Stimulated activated CD4-positive, alpha-beta T cell treated with anti-CD3 and anti-CD28 coated beads, Interleukin-4, amount 100 ng/mL, for 4 hours (primary cell): ENCODE measurements at regions not wholly inside any gene's neighbourhood (a gene's known extent, or its start where the extent isn't known, plus 50 kb on each side); places are given as distances from the start of the nearest gene placed in this dataset.
"Not testable (repeated sequence)": the region's sequence is repeated elsewhere in the genome, so short reads cannot be mapped to it uniquely, and the experiment has no call there.

Experiments
- DNase-seq, 2 experiments: peaks; one replicate each; pipeline ENCODE4 v3.0.0-alpha.2; 2020

DNA sequence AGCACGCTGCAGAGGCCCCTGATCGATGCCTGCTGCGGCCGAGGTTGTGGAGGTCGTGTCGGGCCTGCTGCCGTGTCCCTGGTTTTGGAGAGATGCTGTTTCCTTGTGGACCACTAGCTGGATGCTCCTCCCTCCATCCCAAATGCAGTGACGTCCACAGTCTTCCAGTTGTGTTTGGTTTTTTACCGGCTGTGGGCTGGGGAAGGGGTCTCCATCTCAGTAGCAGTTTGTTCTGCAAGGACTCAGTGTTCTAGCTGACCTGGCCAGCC is 143.0 kb upstream of the SHH start:
- DNase-seq, result no peak

DNA sequence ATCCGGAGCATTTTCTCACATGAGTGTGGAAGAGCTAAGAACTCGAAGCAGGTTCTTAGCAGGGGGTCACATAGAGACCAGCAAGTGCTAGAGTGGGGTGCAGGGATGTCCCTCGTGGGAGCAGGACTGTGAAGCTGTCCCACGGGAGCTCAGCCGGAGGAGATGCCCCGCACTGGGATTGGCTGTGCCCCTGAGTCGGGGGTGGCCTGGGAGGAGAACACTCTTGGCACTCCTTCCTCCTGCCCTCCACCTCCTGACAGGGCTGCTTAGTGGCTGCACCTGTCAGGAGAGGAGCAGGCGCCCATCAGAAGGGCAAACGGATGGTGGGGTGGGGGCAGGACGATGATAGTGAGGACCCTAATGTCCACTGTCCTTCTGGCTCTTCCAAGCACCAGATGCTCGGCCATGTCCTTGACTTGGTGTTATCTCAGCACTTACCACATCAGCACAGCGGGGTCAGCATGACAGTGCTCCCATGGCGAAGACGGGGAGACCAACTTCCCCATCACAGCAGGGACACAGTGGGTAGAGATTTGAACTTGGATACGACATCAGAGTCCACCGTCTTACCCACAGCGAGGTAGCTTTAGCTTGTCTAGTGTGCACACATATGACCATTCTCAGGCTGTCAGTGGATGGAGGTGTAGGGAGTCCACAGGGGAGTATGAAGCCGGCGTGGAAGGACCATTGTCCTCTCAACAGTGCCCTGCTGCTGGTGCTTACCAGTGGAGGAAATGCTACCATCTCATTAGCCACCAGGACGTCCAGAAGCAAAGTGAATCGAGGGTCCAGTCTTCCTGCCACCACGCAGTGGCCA is 142.5 kb upstream of the SHH start:
- no peak for DNase-seq

- DNase-seq, result no peak
Measured at GRCh38 chr7:155953781-155954549, 141.7 kb upstream of the SHH start.

DNA sequence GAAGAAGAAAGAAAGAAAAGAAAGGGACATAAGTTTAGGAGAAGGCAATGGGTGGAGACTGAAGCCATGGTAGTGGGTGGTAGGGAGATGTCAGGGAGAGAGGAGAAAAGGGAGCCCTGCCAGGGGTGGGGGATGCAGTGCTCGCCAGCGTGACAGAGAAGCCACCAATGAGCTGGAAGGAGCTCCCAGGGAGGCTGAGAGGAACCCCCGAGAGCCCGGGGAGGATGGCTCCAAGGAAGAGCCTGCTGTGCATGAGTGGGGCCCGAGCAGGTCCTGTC is 141.2 kb upstream of the SHH start:
- no peak for DNase-seq

- DNase-seq, result no peak
Measured at GRCh38 chr7:155951554-155952158, 139.4 kb upstream of the SHH start.

- no peak for DNase-seq
Measured at GRCh38 chr7:155950898-155951553, 138.8 kb upstream of the SHH start.

DNA sequence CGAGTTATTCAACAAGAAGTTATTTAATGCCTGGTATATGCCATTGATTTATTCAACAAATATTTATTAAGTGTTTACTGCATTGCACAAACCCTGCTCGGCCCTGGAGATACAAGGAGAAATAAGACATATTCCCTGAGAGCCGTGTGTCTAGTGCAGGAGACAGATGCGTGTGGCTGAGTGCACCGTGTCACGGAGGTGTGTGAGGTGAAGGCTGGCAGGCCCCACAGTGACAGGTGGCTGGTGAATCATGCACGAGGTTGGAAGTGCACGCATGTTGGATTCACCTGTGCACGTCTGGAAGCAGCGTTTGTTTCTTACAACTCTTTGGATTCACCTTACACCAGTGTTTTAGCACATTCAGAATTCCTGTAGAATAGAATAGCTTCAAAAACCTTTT is 136.6 kb upstream of the SHH start:
- no peak for DNase-seq

GRCh38 chr7:155948423-155948822 is 136.2 kb upstream of the SHH start:
- no peak for DNase-seq

DNA sequence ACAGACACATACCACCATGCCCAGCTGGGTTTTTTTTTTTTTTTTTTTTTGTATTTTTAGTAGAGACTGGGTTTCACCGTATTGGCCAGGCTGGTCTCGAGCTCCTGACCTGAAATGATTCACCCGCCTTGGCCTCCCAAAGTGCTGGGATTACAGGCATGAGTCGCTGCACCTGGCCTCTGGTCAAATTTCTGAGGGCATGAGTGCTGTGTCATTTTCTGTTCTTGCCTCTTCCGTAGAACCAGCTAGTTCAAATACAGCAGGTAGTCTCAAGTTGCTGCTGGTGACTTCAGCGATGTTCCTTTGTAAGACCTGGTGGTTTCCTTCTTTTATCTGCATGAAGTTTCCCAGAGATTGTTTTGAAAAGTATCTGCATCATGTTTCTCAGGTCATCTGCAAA is 134.8 kb upstream of the SHH start:
- DNase-seq, result no peak

GRCh38 chr7:155945670-155946325 is 133.5 kb upstream of the SHH start:
- no peak for DNase-seq

- DNase-seq, result no peak
Measured at GRCh38 chr7:155944901-155945300, 132.6 kb upstream of the SHH start.

DNA sequence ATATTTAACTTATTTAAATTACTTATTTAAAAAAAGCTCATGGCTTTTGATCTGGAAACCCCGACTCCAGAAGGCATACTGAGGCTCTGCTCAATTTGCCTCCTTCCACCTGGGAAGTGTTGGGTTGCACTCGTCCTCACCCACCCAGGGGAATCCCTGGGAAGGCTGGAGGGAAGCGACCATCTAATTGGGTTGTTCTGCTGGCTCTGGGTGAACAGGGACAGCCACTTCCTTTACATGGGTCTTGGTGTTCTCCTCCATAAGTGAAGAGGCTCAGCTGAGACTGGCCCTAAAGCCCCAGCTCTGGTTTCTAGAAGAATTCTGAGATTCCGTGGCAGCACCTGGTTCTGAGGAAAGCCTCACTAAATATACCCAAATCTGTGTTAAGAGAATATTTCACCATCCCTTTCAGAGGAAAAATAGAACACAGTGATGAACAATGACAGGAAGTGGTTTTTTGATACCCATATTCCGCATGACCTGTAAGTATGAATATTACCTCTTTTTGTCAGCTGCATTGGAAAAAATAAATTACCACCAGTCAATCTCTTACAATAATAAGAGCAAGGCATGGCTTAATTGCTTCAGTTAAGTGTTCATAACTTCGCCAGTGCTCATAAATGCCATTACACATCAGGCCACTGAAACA is 131.1 kb upstream of the SHH start:
- no peak for DNase-seq

GRCh38 chr7:155942226-155942950 is 130.1 kb upstream of the SHH start:
- no peak for DNase-seq

DNA sequence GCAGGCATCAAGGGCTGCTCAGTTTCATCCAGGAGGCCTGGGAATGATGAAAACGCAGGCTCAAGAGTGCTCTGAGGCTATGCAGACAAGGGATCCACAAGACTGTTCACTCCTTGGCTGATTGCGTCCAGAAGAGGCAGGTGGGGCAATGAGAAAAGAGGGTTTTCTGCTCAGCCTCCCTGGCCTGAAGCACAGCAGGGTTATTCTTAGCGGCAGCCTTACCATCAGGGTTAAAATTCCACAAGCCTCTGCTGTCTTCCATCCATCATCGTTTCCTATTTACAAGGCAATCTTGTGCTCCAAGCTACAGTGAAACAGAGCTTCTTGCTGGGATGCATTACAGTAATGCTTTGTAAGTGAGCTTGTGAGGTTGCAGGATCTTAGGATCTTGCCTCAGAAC is 129.4 kb upstream of the SHH start:
- DNase-seq, result no peak

- DNase-seq, result no peak
Measured at GRCh38 chr7:155939350-155939749, 127.1 kb upstream of the SHH start.

DNA sequence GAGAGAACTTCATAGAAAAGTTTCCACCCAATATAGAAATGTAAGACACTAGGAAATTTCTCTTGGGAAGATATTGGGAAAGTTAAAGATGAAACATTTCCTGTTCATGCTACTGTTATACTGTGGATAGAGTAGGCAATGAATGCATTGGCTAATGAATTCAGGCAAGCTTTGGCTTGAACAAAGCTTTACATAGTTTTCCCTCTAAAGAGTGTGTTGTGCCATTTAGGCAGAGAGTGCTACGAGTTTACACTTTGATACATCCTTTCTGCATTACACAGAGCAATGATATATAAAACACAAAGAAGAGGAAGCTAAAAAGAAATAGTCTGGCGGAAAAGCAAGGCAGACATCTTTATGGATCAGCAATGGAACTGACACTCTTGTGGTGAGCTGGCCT is 125.9 kb upstream of the SHH start:
- no peak for DNase-seq

DNA sequence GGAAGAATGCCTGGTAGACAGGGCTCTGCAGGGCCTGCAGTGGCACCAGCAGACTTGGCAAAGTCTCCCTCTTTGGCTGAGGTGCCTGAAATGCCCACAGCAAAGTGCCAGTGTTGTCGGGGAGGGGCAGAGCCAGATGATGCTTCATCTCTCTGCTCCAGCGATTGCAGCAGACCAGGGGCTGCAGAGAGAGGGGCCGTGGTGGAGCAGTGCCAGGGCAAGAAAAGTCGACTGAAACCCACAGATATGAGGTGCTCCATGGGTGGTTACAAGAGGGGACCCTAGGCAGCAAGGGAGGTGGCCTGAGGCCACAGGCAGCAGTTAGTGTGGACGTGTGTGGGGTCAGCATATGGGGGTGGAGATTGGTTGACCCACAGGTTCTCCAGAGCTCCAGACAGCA is 123.5 kb upstream of the SHH start:
- DNase-seq, result no peak

DNA sequence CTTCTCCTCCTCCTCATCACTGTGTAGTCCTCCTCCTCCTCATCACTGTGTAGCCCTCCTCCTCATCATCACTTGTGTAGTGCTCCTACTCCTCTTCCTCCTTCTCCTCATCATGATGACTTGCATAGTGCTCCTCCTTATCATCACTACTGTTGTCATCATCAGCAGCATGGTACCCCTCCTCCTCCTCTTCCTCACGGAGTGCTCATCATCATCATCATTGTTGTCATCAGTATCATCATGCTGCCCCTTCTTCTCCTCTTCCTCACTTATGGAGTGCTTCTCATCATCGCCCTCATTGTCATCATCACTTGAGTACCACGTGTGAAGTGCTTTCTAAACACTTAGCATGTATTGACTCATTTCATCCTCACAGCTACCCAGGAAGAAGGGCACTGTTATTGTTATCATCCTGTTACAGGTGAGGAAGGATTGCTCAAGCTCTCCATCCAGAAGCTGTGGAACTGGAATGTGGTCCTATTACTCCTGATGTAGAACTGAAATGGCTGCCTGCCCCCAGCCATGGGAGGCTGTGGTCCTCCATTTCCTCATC is 122.8 kb upstream of the SHH start:
- DNase-seq, result no peak

GRCh38 chr7:155932324-155932723 is 120.1 kb upstream of the SHH start:
- not testable (repeated sequence) for DNase-seq

- no peak for DNase-seq
Measured at GRCh38 chr7:155931396-155932085, 119.3 kb upstream of the SHH start.

DNA sequence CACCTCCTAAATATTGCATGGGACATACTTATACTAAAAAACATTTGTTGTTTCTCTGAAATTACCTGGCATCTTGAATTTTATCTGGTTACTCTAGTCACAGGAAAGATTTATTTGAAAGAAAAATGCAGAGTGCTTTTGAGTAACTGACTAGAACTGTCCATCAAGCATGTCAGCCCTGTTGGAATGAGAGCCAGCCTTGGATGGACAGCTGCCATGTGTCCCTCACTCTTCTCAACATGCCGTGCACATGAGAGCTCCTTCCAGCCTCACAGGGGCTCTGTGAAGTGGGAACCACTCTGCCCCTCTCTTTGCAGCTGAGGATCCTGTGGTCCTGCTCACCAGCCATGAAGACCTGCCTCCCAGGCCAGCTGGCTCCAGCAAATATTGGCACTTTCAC is 118.3 kb upstream of the SHH start:
- no peak for DNase-seq
